ENCODE measurements at regions not wholly inside any gene's neighbourhood (a gene's known extent, or its start where the extent isn't known, plus 50 kb on each side); places are given as distances from the start of the nearest gene placed in this dataset.

GRCh38 chr13:84741253-84741652 lies 859.0 kb upstream of the SLITRK1 start:
- Histone ChIP-seq H3K4me1 (no peaks in the 10 kb centered on the region), H3K4me3 (no peak overlapping the region), H3K27ac (no peak overlapping the region), H3K9me3 (no peaks in the 10 kb centered on the region), H3K27me3 (ENCODE audit: insufficient read depth in 3 of 3, low read length in 2 of 3) (no peaks in the 10 kb centered on the region), H3K36me3 (ENCODE audit: insufficient read depth in 1 of 2, low read depth in 1 of 2) (no peaks in the 10 kb centered on the region)
- TF ChIP-seq CTCF (IDR thresholded peaks at IDR 0.05), result no peak
- no peak for ATAC-seq
- intact Hi-C loops (cut with DNase I), result no loop called here
- no peak for DNase-seq

- H3K27ac ChIP-seq, result no peak overlapping the region
- no peaks in the 10 kb centered on the region for H3K36me3 ChIP-seq (ENCODE audit: insufficient read depth in 1 of 2, low read depth in 1 of 2)
- no peaks in the 10 kb centered on the region for H3K9me3 ChIP-seq
- no peak for TF ChIP-seq CTCF (IDR thresholded peaks at IDR 0.05)
- no peaks in the 10 kb centered on the region for H3K27me3 ChIP-seq (ENCODE audit: insufficient read depth in 3 of 3, low read length in 2 of 3)
- ATAC-seq (no peak), DNase-seq (no peak)
- no peaks in the 10 kb centered on the region for H3K4me1 ChIP-seq
- intact Hi-C loops (cut with DNase I), result no loop called here
- H3K4me3 ChIP-seq, result no peak overlapping the region
- 77 to 88% (median 77%) methylated on average over 2 of the region's 2 CpGs for WGBS, 3 donors
These were observed 856.7 kb upstream of the SLITRK1 start for GRCh38 chr13:84739021-84739420.

GRCh38 chr13:84737661-84738060 lies 855.4 kb upstream of the SLITRK1 start:
- TF ChIP-seq CTCF (IDR thresholded peaks at IDR 0.05), result no peak
- H3K9me3 ChIP-seq, result no peaks in the 10 kb centered on the region
- no peak overlapping the region for H3K4me3 ChIP-seq
- ATAC-seq (no peak), DNase-seq (no peak)
- intact Hi-C loops (cut with DNase I), result no loop called here
- no peaks in the 10 kb centered on the region for H3K4me1 ChIP-seq
- H3K27me3 ChIP-seq (ENCODE audit: insufficient read depth in 3 of 3, low read length in 2 of 3), result no peaks in the 10 kb centered on the region
- WGBS, 3 donors, result 33 to 61% (median 38%) methylated on average over 1 of the region's 1 CpG
- no peak overlapping the region for H3K27ac ChIP-seq
- no peaks in the 10 kb centered on the region for H3K36me3 ChIP-seq (ENCODE audit: insufficient read depth in 1 of 2, low read depth in 1 of 2)

GRCh38 chr13:84730376-84730775 lies 848.1 kb upstream of the SLITRK1 start:
- ATAC-seq, result no peak
- WGBS, 3 donors, result 31 to 63% (median 52%) methylated on average over 2 of the region's 2 CpGs
- no peak overlapping the region for H3K4me3 ChIP-seq
- H3K27ac ChIP-seq, result no peak overlapping the region
- no peak for DNase-seq
- H3K9me3 ChIP-seq, result no peaks in the 10 kb centered on the region
- no peaks in the 10 kb centered on the region for H3K36me3 ChIP-seq (ENCODE audit: insufficient read depth in 1 of 2, low read depth in 1 of 2)
- no peaks in the 10 kb centered on the region for H3K4me1 ChIP-seq
- no peak for TF ChIP-seq CTCF (IDR thresholded peaks at IDR 0.05)
- H3K27me3 ChIP-seq (ENCODE audit: insufficient read depth in 3 of 3, low read length in 2 of 3), result no peaks in the 10 kb centered on the region
- intact Hi-C loops (cut with DNase I), result no loop called here

- H3K9me3 ChIP-seq, result no peaks in the 10 kb centered on the region
- intact Hi-C loops (cut with DNase I), result no loop called here
- H3K27ac ChIP-seq, result no peak overlapping the region
- ATAC-seq, result no peak
- H3K4me1 ChIP-seq, result no peaks in the 10 kb centered on the region
- H3K36me3 ChIP-seq (ENCODE audit: insufficient read depth in 1 of 2, low read depth in 1 of 2), result no peaks in the 10 kb centered on the region
- TF ChIP-seq CTCF (IDR thresholded peaks at IDR 0.05), result no peak
- 91 to 98% (median 94%) methylated on average over 2 of the region's 2 CpGs for WGBS, 3 donors
- DNase-seq, result no peak
- no peak overlapping the region for H3K4me3 ChIP-seq
- H3K27me3 ChIP-seq (ENCODE audit: insufficient read depth in 3 of 3, low read length in 2 of 3), result no peaks in the 10 kb centered on the region
These were observed 823.9 kb upstream of the SLITRK1 start for GRCh38 chr13:84705982-84706710.
